ENCODE measurements at regions not wholly inside any gene's neighbourhood (a gene's known extent, or its start where the extent isn't known, plus 50 kb on each side); places are given as distances from the start of the nearest gene placed in this dataset.

DNA sequence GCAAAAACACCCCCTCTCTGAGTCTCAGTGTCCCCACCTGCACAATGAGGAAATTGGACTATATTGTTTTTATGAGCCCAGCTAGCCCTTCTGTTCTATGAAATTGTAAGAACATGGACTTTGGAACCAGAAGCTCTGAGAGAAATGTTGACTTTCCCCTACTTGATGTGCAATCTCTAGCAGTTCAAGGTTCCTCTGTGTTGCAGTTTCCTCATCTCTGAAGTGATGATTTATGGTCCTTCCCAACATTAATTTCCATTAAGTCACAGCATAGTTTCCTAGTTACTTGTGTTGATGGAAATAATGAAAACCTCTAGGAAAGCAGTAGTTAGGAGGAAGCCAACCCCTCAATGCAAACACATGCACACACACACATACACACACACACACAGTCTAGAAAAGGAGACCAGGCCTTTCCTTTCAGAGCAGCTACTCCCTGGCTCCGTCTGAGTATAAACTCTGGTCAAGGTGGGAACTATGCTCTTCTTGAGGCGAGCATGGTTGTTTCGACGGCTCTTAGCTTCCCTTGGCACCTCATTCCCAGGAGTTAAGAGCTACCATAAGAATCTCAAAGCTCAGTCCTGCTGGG lies 518.4 kb downstream of the SOX6 start:
- Histone ChIP-seq H2BK5ac (ENCODE audit: insufficient read length, low read length) (no peak overlapping the region), H3K56ac (ENCODE audit: insufficient read length, low read depth, low read length) (no peak overlapping the region), H3K9ac (ENCODE audit: extremely low read depth, insufficient read length, low read length) (no peak overlapping the region), H2BK20ac (ENCODE audit: low read depth, low read length, poor library complexity, severe bottlenecking) (no peak overlapping the region), H3K79me1 (ENCODE audit: insufficient read depth, low read depth, low read length, poor library complexity, severe bottlenecking) (no peaks in the 10 kb centered on the region), H3K18ac (ENCODE audit: insufficient read length, low read depth, low read length) (no peak overlapping the region), H3K27me3 (ENCODE audit: insufficient read depth, low read length) (no peaks in the 10 kb centered on the region), H3K9me3 (ENCODE audit: control insufficient read depth, low read depth, low read length) (no peaks in the 10 kb centered on the region), H3K14ac (ENCODE audit: insufficient read depth, low read length) (no peak overlapping the region), H2BK120ac (ENCODE audit: low read depth, low read length, poor library complexity, severe bottlenecking) (no peak overlapping the region), H3K23ac (ENCODE audit: insufficient read length, low read depth, low read length) (no peak overlapping the region), H4K5ac (ENCODE audit: insufficient read length, low read depth, low read length) (no peak overlapping the region), H2BK15ac (ENCODE audit: low read depth, low read length) (no peak overlapping the region), H3K4me2 (ENCODE audit: insufficient read depth, insufficient read length, low read length) (no peak overlapping the region), H3K27ac (ENCODE audit: insufficient read length, low read depth, low read length) (no peak overlapping the region), H3K23me2 (ENCODE audit: insufficient read length, low read depth, low read length, poor library complexity, severe bottlenecking) (no peaks in the 10 kb centered on the region), H2AK5ac (ENCODE audit: insufficient read length, low read length) (no peak overlapping the region), H2BK12ac (ENCODE audit: insufficient read length, low read depth, low read length) (no peak overlapping the region), H3K4ac (ENCODE audit: low read depth, low read length) (no peak overlapping the region), H2AFZ (ENCODE audit: low read length) (no peak overlapping the region), H3K79me2 (ENCODE audit: insufficient read depth, low read length) (peaks cover 3% of the 10 kb centered on the region; the same call in 1 of the 2 replicates), H4K91ac (ENCODE audit: insufficient read length, low read depth, low read length) (no peak overlapping the region), H4K8ac (replicated peaks; ENCODE audit: insufficient read length, low read depth, low read length) (no peak overlapping the region), H4K20me1 (ENCODE audit: control insufficient read depth, insufficient read depth, insufficient read length) (no peaks in the 10 kb centered on the region), H3T11ph (ENCODE audit: low read length) (no peak overlapping the region), H3K4me1 (ENCODE audit: insufficient read depth, low read length) (no peaks in the 10 kb centered on the region; the same call in 1 of the 2 replicates)
- WGBS (ENCODE audit: extremely low coverage, insufficient read length, low lambda C conversion rate), result no CpG with 5 or more reads among the region's 4 CpGs
- no peak overlapping the region for H3K4me3 Mint-ChIP-seq
- H3K36me3 Mint-ChIP-seq (ENCODE audit: insufficient read depth in 1 of 3, low read depth in 3 of 3), result no peaks in the 10 kb centered on the region
- H3K4me1 Mint-ChIP-seq, result peaks cover 2 to 9% of the 10 kb centered on the region in 2 experiments
- peaks cover 10% of the 10 kb centered on the region for H3K27me3 Mint-ChIP-seq (ENCODE audit: low read depth)
- no peak for DNase-seq
- TF ChIP-seq, protein P1, sequence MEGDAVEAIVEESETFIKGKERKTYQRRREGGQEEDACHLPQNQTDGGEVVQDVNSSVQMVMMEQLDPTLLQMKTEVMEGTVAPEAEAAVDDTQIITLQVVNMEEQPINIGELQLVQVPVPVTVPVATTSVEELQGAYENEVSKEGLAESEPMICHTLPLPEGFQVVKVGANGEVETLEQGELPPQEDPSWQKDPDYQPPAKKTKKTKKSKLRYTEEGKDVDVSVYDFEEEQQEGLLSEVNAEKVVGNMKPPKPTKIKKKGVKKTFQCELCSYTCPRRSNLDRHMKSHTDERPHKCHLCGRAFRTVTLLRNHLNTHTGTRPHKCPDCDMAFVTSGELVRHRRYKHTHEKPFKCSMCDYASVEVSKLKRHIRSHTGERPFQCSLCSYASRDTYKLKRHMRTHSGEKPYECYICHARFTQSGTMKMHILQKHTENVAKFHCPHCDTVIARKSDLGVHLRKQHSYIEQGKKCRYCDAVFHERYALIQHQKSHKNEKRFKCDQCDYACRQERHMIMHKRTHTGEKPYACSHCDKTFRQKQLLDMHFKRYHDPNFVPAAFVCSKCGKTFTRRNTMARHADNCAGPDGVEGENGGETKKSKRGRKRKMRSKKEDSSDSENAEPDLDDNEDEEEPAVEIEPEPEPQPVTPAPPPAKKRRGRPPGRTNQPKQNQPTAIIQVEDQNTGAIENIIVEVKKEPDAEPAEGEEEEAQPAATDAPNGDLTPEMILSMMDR (conservative IDR thresholded peaks at IDR 0.05), result no peak
- H3K9me3 Mint-ChIP-seq, result no peaks in the 10 kb centered on the region
- no peak overlapping the region for H3K27ac Mint-ChIP-seq

Measured in H9 (cell line).